ENCODE measurements at regions not wholly inside any gene's neighbourhood (a gene's known extent, or its start where the extent isn't known, plus 50 kb on each side); places are given as distances from the start of the nearest gene placed in this dataset.

GRCh38 chr12:98185606-98186005 is 329.8 kb upstream of the TMPO start:
- no peak for DNase-seq
- H3K27ac ChIP-seq = no peak overlapping the region
- no peaks in the 10 kb centered on the region for H3K9me3 ChIP-seq
- TF ChIP-seq POLR2A (IDR thresholded peaks at IDR 0.05) (no peak), POLR2AphosphoS5 (IDR thresholded peaks at IDR 0.05) (no peak), EP300 (IDR thresholded peaks at IDR 0.05) (no peak), CTCF (IDR thresholded peaks at IDR 0.05) (no peak)
- intact Hi-C loops (cut with DNase I; ENCODE audit: low total_unique reads) = no loop called here
- H3K27me3 ChIP-seq = no peaks in the 10 kb centered on the region
- 75 to 81% (median 77%) methylated on average over 3 of the region's 3 CpGs for WGBS, 5 donors
- H3K36me3 ChIP-seq = no peaks in the 10 kb centered on the region
- no peak overlapping the region for H3K4me3 ChIP-seq
- no peaks in the 10 kb centered on the region for H3K4me1 ChIP-seq

GRCh38 chr12:98188650-98189077 is 326.7 kb upstream of the TMPO start:
- Histone ChIP-seq H3K9me3 (no peaks in the 10 kb centered on the region), H3K4me1 (no peaks in the 10 kb centered on the region), H3K27me3 (no peaks in the 10 kb centered on the region), H3K27ac (no peak overlapping the region), H3K36me3 (no peaks in the 10 kb centered on the region), H3K4me3 (no peak overlapping the region)
- TF ChIP-seq POLR2A (IDR thresholded peaks at IDR 0.05) (no peak), CTCF (IDR thresholded peaks at IDR 0.05) (no peak), POLR2AphosphoS5 (IDR thresholded peaks at IDR 0.05) (no peak), EP300 (IDR thresholded peaks at IDR 0.05) (no peak)
- peak in 1 of 2 donors; percentile 40 for DNase-seq
- 19 to 38% (median 32%) methylated on average over 5 of the region's 5 CpGs for WGBS, 5 donors
- intact Hi-C loops (cut with DNase I; ENCODE audit: low total_unique reads) = no loop called here

GRCh38 chr12:98194591-98194990 is 320.8 kb upstream of the TMPO start:
- TF ChIP-seq POLR2AphosphoS5 (IDR thresholded peaks at IDR 0.05) (no peak), EP300 (IDR thresholded peaks at IDR 0.05) (no peak), CTCF (IDR thresholded peaks at IDR 0.05) (no peak), POLR2A (IDR thresholded peaks at IDR 0.05) (no peak)
- H3K27me3 ChIP-seq = no peaks in the 10 kb centered on the region
- no peak overlapping the region for H3K27ac ChIP-seq
- no peaks in the 10 kb centered on the region for H3K4me1 ChIP-seq
- no peaks in the 10 kb centered on the region for H3K36me3 ChIP-seq
- no peak overlapping the region for H3K4me3 ChIP-seq
- DNase-seq = no peak
- 70 to 86% (median 83%) methylated on average over 3 of the region's 3 CpGs for WGBS, 5 donors
- no peaks in the 10 kb centered on the region for H3K9me3 ChIP-seq
- intact Hi-C loops (cut with DNase I; ENCODE audit: low total_unique reads) = no loop called here

- WGBS, 5 donors = 64 to 72% (median 69%) methylated on average over 4 of the region's 4 CpGs
- Histone ChIP-seq H3K36me3 (no peaks in the 10 kb centered on the region), H3K27me3 (no peaks in the 10 kb centered on the region), H3K4me1 (no peaks in the 10 kb centered on the region), H3K9me3 (no peaks in the 10 kb centered on the region), H3K4me3 (no peak overlapping the region), H3K27ac (no peak overlapping the region)
- no peak for TF ChIP-seq EP300 (IDR thresholded peaks at IDR 0.05)
- TF ChIP-seq CTCF (IDR thresholded peaks at IDR 0.05) = no peak
- no peak for TF ChIP-seq POLR2AphosphoS5 (IDR thresholded peaks at IDR 0.05)
- no peak for TF ChIP-seq POLR2A (IDR thresholded peaks at IDR 0.05)
- no peak for DNase-seq
- intact Hi-C loops (cut with DNase I; ENCODE audit: low total_unique reads) = no loop called here
Observed at GRCh38 chr12:98198261-98198982, 317.0 kb upstream of the TMPO start.

Data from stomach (tissue), 8 donors.